HCT116 (cell line): ENCODE measurements at regions not wholly inside any gene's neighbourhood (a gene's known extent, or its start where the extent isn't known, plus 50 kb on each side); places are given as distances from the start of the nearest gene placed in this dataset.
A peak's percentile ranks its signal among the peaks of the same experiment; 100 is the strongest.

Experiments used
- ATAC-seq: fragments of 200-7000 bp; cut with Tn5 transposase; 2 replicates; pipeline ENCODE4 v1.9.1; 2020; ENCODE audit warnings: mild to moderate bottlenecking, moderate library complexity
- BruUV-seq: library from RNA; stranded (reverse); fragments of 400-500 nt; replicated peaks from 2 replicates; lab custom pipeline; 2021; lab: Mats Ljungman, UMichigan
- CTCF ChIA-PET: fragments of 300-600 bp; sonication (Branson Sonifier 250); formaldehyde crosslinking; loops from one replicate; lab custom pipeline; 2021; ENCODE audit warnings: antibody characterized with exemption; lab: Charles Lee
- POLR2A ChIA-PET: fragments of 300-600, 350-600 bp; sonication (Branson Sonifier 250); formaldehyde crosslinking; loops from one replicate; lab custom pipeline; 2021; ENCODE audit warnings: antibody characterized with exemption; lab: Charles Lee
- RAD21 ChIA-PET, 2 experiments: fragments of 300-600 bp; sonication (Branson Sonifier 250); formaldehyde crosslinking; loops; one replicate each; lab custom pipeline; 2023; ENCODE audit warnings: low total read pairs in 2 of 2; ENCODE audit not compliant: uncharacterized antibody in 2 of 2, unreplicated experiment in 2 of 2, low non-redundant PET in 1 of 2; lab: Charles Lee
- DNase-seq: peaks from one replicate; pipeline ENCODE4 v3.0.0-alpha.2; 2010; ENCODE audit warnings: low read depth, low spot score
- H2AFZ ChIP-seq: fragments of 200-600 bp; shearing (Covaris generic), sonication (generic); 2 replicates; pipeline ENCODE4 v1.6.1; 2017; ENCODE audit warnings: low read depth, mixed run types, mixed read lengths, antibody characterized with exemption, low read length; ENCODE audit not compliant: poor library complexity, severe bottlenecking
- H3K27ac ChIP-seq: 2 replicates; pipeline ENCODE4 v1.5.1; 2012; ENCODE audit warnings: low read depth, low read length
- H3K27me3 ChIP-seq: fragments of 200-600 bp; sonication (generic); 2 replicates; pipeline ENCODE4 v1.6.1; 2016; ENCODE audit warnings: mixed run types, low read length, mixed read lengths; ENCODE audit not compliant: insufficient read depth
- H3K36me3 ChIP-seq, 2 experiments: fragments of 200-500 bp in 1 of 2; fragments of 200-600 bp in 1 of 2; sonication (Bioruptor generic) in 1 of 2; sonication (generic) in 1 of 2; 2 replicates each; pipeline versions ENCODE4 v1.5.1 to v1.6.1; 2014 to 2016; ENCODE audit warnings: low read length in 2 of 2, inconsistent platforms in 1 of 2, mixed read lengths in 1 of 2, mixed run types in 1 of 2; ENCODE audit not compliant: insufficient read depth in 2 of 2, control insufficient read depth in 1 of 2
- H3K4me1 ChIP-seq, 2 experiments: fragments of 200-600 bp in 1 of 2; sonication (generic) in 1 of 2; 2 replicates each; pipeline versions ENCODE4 v1.5.1 to v1.6.1; 2012 to 2017; ENCODE audit warnings: low read length in 2 of 2, inconsistent platforms in 1 of 2, mild to moderate bottlenecking in 1 of 2, mixed read lengths in 1 of 2, mixed run types in 1 of 2, moderate library complexity in 1 of 2; ENCODE audit not compliant: insufficient read depth in 2 of 2, control insufficient read depth in 1 of 2
- H3K4me2 ChIP-seq: fragments of 200-600 bp; sonication (generic); 2 replicates; pipeline ENCODE4 v1.6.1; 2017; ENCODE audit warnings: mixed run types, low read length, mixed read lengths
- H3K4me3 ChIP-seq, 2 experiments: fragments of 200-600 bp in 1 of 2; sonication (generic) in 1 of 2; replicated peaks in 1 of 2; 2 replicates each; pipeline ENCODE4 v1.5.1; 2011 to 2016; ENCODE audit warnings: low read length in 2 of 2, control low read depth in 1 of 2, low read depth in 1 of 2, mild to moderate bottlenecking in 1 of 2, mixed read lengths in 1 of 2, mixed run types in 1 of 2
- H3K79me2 ChIP-seq: fragments of 200-600 bp; sonication (generic); 2 replicates; pipeline ENCODE4 v1.6.1; 2017; ENCODE audit warnings: mild to moderate bottlenecking, mixed run types, low read length, moderate library complexity, mixed read lengths; ENCODE audit not compliant: insufficient read depth
- H3K9ac ChIP-seq: fragments of 200-600 bp; sonication (generic); 2 replicates; pipeline ENCODE4 v1.6.1; 2016; ENCODE audit warnings: low read length, mixed read lengths
- H3K9me2 ChIP-seq: fragments of 200-600 bp; sonication (generic), shearing (Covaris generic); 2 replicates; pipeline ENCODE4 v1.6.1; 2017; ENCODE audit warnings: mixed run types, mild to moderate bottlenecking, moderate library complexity; ENCODE audit not compliant: insufficient read depth
- H3K9me3 ChIP-seq, 2 experiments: fragments of 200-500 bp in 1 of 2; fragments of 200-600 bp in 1 of 2; sonication (Bioruptor generic) in 1 of 2; sonication (generic) in 1 of 2; 2 replicates each; pipeline ENCODE4 v1.6.1; 2014 to 2017; ENCODE audit warnings: low read length in 2 of 2, mixed read lengths in 2 of 2, inconsistent platforms in 1 of 2, low read depth in 1 of 2, mild to moderate bottlenecking in 1 of 2, mixed run types in 1 of 2, moderate library complexity in 1 of 2; ENCODE audit not compliant: control insufficient read depth in 1 of 2, insufficient read depth in 1 of 2
- H4K20me1 ChIP-seq: fragments of 200-600 bp; sonication (generic), shearing (Covaris generic); 2 replicates; pipeline ENCODE4 v1.6.1; 2017; ENCODE audit warnings: mixed run types, mild to moderate bottlenecking, moderate library complexity; ENCODE audit not compliant: insufficient read depth
- CTCF ChIP-seq, 3 experiments: fragments of 200-600 bp in 1 of 3; sonication (generic) in 1 of 3; IDR thresholded peaks in 2 of 3; conservative IDR thresholded peaks in 1 of 3; 2 replicates each; pipeline ENCODE4 v1.5.1; 2012 to 2017; ENCODE audit warnings: low read depth in 2 of 3, low read length in 2 of 3, antibody characterized with exemption in 1 of 3, borderline replicate concordance in 1 of 3, control low read depth in 1 of 3, mild to moderate bottlenecking in 1 of 3, mixed read lengths in 1 of 3, mixed run types in 1 of 3, moderate library complexity in 1 of 3; ENCODE audit not compliant: insufficient read depth in 1 of 3
- ZBTB33 ChIP-seq: IDR thresholded peaks from 2 replicates; pipeline ENCODE4 v1.6.1; 2011; ENCODE audit warnings: mild to moderate bottlenecking, low read length, moderate library complexity; ENCODE audit not compliant: insufficient replicate concordance; ENCODE audit errors: extremely low read depth
- intact Hi-C: fragments of 100-400 bp; cut with micrococcal nuclease; formaldehyde crosslinking; loops from 2 replicates; pipeline ENCODE4 v1.10.0; 2022

GRCh38 chr2:9139491-9140443 is 66.8 kb upstream of the ASAP2 start:
- peak in 2 of 3 experiments; percentile 90 to 94; a peak in 4 of 6 replicates for TF ChIP-seq CTCF (IDR thresholded peaks at IDR 0.05 in 2 of 3, conservative IDR thresholded peaks at IDR 0.05 in 1 of 3; ENCODE audit: borderline replicate concordance in 1 of 3, insufficient read depth in 1 of 3, low read depth in 2 of 3, low read length in 2 of 3)
- TF ChIP-seq ZBTB33: no peak
- POLR2A ChIA-PET: no interaction called here
- Histone ChIP-seq H3K9ac (no peak overlapping the region), H3K4me3 (no peak overlapping the region), H3K4me2 (peak overlapping the region; percentile 36), H3K9me2 (no peaks in the 10 kb centered on the region), H3K9me3 (no peaks in the 10 kb centered on the region), H3K27ac (no peak overlapping the region), H3K27me3 (no peaks in the 10 kb centered on the region), H2AFZ (peak overlapping the region; percentile 66), H3K4me1 (peaks cover 13 to 37% of the 10 kb centered on the region in 2 experiments; a peak in 3 of 4 replicates), H4K20me1 (no peaks in the 10 kb centered on the region), H3K36me3 (no peaks in the 10 kb centered on the region), H3K79me2 (no peaks in the 10 kb centered on the region)
- BruUV-seq: no TSS peak
- RAD21 ChIA-PET: interaction anchor here (0.9 to 1.3 kb wide), 6 partner anchors 121 to 446 kb away, joined by 4 to 5 read pairs (median 4); no protein-coding TSS in a partner anchor
- peak; percentile 40 for DNase-seq
- intact Hi-C loops: loop anchor here (1.0 to 10.0 kb wide), 6 partner anchors 266 to 1935 kb away; partner anchors contain the start of genes ADAM17 and IAH1
- CTCF ChIA-PET: interaction anchor here (0.6 to 5.2 kb wide), 12 partner anchors 28 to 1713 kb away, joined by 3 to 39 read pairs (median 4); no protein-coding TSS in a partner anchor
- peak; percentile 47 for ATAC-seq
